Retinal pigment epithelial cell (primary cell): ENCODE measurements at regions not wholly inside any gene's neighbourhood (a gene's known extent, or its start where the extent isn't known, plus 50 kb on each side); places are given as distances from the start of the nearest gene placed in this dataset.

Experiments used
- DNase-seq: peaks from one replicate; pipeline ENCODE4 v3.0.0-alpha.2; 2010; ENCODE audit warnings: low read depth
- H3K4me3 ChIP-seq: 2 replicates; pipeline ENCODE4 v1.5.1; 2011; ENCODE audit warnings: mild to moderate bottlenecking, low read length, control low read depth, moderate library complexity
- TF ChIP-seq, protein P1 (sequence below): conservative IDR thresholded peaks from 2 replicates; pipeline ENCODE4 v1.5.1; 2011; ENCODE audit warnings: low read depth, low read length, control low read depth, inconsistent platforms

DNA sequence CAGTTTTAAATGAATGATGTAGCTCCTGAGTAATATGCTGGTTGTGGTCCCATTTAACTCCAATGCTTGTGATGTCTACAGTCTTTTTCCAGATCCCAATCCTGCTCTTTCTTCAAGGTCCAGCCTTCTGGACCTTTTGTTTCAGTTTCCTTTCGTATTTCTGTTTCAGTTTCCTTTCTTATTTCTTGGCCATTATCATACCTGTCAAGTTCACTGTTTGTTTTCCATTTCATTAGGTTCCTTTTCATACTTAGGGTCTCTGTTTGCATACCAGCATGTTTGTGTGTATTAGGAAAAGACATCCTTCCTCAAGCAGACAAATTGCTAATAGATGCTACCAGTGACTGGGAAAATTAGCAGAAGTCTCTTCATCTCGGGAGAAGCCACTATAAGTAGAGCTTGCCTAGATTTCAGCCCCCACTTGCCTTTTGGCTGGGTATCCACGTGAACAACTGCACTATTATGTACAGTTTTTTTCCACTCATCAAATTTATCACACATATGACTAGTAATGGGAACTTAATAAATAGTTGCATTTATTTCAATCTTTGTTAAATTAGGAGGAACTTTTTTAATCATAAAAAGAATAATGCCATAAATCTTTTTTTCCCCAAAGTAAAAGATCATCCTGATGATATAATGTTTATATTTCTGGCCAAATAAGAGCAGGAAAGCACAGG, 583.4 kb downstream of the BCKDHB start:
- TF ChIP-seq, protein P1, sequence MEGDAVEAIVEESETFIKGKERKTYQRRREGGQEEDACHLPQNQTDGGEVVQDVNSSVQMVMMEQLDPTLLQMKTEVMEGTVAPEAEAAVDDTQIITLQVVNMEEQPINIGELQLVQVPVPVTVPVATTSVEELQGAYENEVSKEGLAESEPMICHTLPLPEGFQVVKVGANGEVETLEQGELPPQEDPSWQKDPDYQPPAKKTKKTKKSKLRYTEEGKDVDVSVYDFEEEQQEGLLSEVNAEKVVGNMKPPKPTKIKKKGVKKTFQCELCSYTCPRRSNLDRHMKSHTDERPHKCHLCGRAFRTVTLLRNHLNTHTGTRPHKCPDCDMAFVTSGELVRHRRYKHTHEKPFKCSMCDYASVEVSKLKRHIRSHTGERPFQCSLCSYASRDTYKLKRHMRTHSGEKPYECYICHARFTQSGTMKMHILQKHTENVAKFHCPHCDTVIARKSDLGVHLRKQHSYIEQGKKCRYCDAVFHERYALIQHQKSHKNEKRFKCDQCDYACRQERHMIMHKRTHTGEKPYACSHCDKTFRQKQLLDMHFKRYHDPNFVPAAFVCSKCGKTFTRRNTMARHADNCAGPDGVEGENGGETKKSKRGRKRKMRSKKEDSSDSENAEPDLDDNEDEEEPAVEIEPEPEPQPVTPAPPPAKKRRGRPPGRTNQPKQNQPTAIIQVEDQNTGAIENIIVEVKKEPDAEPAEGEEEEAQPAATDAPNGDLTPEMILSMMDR: no peak
- DNase-seq: no peak
- H3K4me3 ChIP-seq: no peak overlapping the region

DNA sequence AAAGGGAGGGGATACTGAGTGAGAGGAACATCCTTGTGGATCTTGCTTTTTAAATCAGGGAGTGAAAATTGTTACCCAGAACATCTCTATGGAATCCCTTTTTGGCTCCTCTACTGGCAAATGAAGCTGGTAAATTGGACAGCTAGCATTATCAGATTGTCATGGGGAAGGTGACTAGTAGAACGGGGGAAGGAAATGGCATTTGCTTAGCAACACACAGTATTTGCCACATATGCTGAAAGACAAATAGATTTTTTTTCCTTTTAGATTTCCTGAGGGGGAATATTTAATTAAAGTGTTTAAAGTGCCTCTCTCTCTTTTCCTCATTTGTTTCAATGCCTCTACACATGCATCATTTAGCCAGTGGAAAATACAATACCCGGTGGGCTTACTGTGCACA, 573.5 kb downstream of the BCKDHB start:
- no peak overlapping the region for H3K4me3 ChIP-seq
- TF ChIP-seq, protein P1: no peak
- no peak for DNase-seq

DNA sequence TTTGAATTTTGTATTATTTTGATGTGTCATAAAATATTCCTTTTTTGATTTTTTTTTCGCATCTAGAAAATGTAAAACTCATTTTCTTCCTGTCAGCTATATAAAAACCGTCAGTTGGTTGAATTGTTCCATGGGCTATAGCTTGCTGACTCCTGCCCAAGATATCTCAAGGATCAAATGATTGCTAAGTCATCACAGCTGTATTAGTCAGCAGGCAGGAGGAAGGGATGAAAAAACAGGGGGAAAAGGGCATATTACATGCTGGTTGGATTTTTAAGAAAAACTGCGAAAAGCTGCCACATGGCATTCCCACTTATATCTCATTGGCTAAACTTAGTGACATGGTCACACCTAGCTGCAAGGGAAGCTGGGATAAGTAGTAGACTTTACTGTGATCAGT, 569.9 kb downstream of the BCKDHB start:
- no peak for DNase-seq
- TF ChIP-seq, protein P1: no peak
- H3K4me3 ChIP-seq: no peak overlapping the region

DNA sequence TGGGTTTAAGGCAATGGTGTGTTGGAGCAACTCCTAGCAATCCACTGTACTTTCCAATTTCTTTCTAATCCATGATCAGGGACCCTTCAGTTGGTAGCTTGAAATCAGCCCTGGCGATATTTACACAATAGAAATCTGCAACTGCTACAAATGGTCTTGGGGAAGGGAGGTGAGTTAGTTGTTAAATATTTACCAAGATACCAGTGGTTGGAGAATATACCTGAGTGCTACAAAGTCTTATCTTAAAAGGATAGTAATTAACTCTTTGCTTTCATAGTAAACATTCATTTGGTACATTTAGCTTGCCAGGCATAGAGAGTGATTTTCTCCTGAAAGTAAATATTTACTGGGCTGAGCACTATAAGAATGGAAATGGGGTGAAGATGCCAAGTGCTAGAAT, 568.2 kb downstream of the BCKDHB start:
- DNase-seq: no peak
- TF ChIP-seq, protein P1: no peak
- H3K4me3 ChIP-seq: no peak overlapping the region

DNA sequence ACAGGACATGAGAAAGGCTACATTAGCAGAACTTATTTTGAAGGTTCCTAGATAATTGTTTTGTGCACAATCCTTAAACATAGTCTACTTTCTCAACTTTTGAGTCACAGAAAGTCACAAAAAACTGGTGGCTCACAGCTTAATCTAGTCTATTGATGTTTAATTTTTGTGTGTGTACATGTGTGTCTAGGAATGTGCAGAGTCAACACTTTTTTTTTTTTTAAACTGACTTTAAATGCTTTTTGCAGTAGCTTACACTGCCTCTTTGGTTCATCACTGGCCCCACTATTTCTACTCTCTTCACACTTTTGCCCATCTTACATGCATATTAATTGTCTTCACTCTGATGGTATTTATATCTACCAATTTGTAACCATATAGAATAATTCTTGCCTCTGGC, 566.9 kb downstream of the BCKDHB start:
- TF ChIP-seq, protein P1: no peak
- no peak for DNase-seq

DNA sequence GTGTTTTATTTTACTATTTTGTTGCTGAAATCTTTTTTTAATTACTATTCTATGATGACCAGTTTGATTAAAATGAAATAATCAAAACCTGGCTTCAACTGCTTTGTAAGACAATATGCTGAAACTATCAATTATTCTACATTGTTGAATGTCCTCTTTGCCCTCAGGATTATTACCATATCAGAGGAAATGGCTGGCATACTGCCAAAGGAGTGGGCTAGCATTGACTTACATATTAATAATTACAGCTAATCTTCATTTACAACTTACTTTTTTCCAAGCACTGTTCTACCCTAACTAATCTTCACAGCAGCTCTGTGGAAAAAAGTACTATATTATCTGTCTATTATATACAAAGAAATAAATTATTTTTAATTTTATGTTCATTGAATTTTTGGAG, 560.5 kb downstream of the BCKDHB start:
- H3K4me3 ChIP-seq: no peak overlapping the region
- no peak for DNase-seq
- TF ChIP-seq, protein P1: no peak

More for the DNA sequence above, 566.9 kb downstream of the BCKDHB start:
- no peak overlapping the region for H3K4me3 ChIP-seq

DNA sequence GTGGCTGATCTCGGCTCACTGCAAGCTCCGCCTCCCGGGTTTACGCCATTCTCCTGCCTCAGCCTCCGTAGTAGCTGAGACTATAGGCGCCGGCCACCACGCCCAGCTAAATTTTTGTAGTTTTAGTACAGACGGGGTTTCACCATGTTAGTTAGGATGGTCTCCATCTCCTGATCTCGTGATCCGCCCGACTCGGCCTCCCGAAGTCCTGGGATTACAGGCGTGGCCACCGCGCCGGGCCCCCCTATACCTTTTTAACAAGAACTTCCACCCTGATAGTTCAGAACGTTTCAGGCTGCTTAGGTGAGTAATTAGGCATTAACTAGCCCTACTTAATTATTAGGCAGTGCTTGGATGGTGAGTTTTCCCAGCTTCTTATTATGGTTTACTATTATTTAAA, 552.5 kb downstream of the BCKDHB start:
- H3K4me3 ChIP-seq: no peak overlapping the region
- TF ChIP-seq, protein P1: no peak
- no peak for DNase-seq
